GM19240 (cell line): ENCODE measurements at regions not wholly inside any gene's neighbourhood (a gene's known extent, or its start where the extent isn't known, plus 50 kb on each side); places are given as distances from the start of the nearest gene placed in this dataset.

ENCODE experiments used
- DNase-seq: peaks from one replicate; pipeline ENCODE4 v3.0.0; 2011; ENCODE audit warnings: low spot score; ENCODE audit not compliant: insufficient read length

GRCh38 chr5:124330595-124331220 lies 415.7 kb downstream of the ZNF608 start:
- DNase-seq: no peak

GRCh38 chr5:124328201-124328600 lies 418.2 kb downstream of the ZNF608 start:
- no peak for DNase-seq

GRCh38 chr5:124318661-124319060 lies 427.8 kb downstream of the ZNF608 start:
- no peak for DNase-seq

GRCh38 chr5:124317451-124317850 lies 429.0 kb downstream of the ZNF608 start:
- no peak for DNase-seq

- DNase-seq: no peak
These were observed 430.6 kb downstream of the ZNF608 start for GRCh38 chr5:124315741-124316415.

GRCh38 chr5:124310453-124310852 lies 436.0 kb downstream of the ZNF608 start:
- DNase-seq: no peak

GRCh38 chr5:124309241-124309980 lies 437.0 kb downstream of the ZNF608 start:
- DNase-seq: no peak

GRCh38 chr5:124303366-124303765 lies 443.1 kb downstream of the ZNF608 start:
- DNase-seq: no peak

- DNase-seq: no peak
These were observed 443.9 kb downstream of the ZNF608 start for GRCh38 chr5:124302533-124302932.

GRCh38 chr5:124301850-124302249 lies 444.6 kb downstream of the ZNF608 start:
- no peak for DNase-seq

- DNase-seq: no peak
These were observed 445.4 kb downstream of the ZNF608 start for GRCh38 chr5:124300815-124301621.

- no peak for DNase-seq
These were observed 448.6 kb downstream of the ZNF608 start for GRCh38 chr5:124297826-124298225.

- no peak for DNase-seq
These were observed 454.1 kb downstream of the ZNF608 start for GRCh38 chr5:124292322-124292855.

GRCh38 chr5:124289641-124290311 lies 456.7 kb downstream of the ZNF608 start:
- no peak for DNase-seq

- DNase-seq: no peak
These were observed 457.3 kb downstream of the ZNF608 start for GRCh38 chr5:124289130-124289529.

- DNase-seq: no peak
These were observed 458.6 kb downstream of the ZNF608 start for GRCh38 chr5:124287813-124288212.

GRCh38 chr5:124285733-124286132 lies 460.7 kb downstream of the ZNF608 start:
- no peak for DNase-seq

GRCh38 chr5:124285071-124285470 lies 461.4 kb downstream of the ZNF608 start:
- no peak for DNase-seq

- DNase-seq: no peak
These were observed 463.4 kb downstream of the ZNF608 start for GRCh38 chr5:124283031-124283430.

- no peak for DNase-seq
These were observed 466.4 kb downstream of the ZNF608 start for GRCh38 chr5:124280079-124280478.
